ENCODE measurements at regions not wholly inside any gene's neighbourhood (a gene's known extent, or its start where the extent isn't known, plus 50 kb on each side); places are given as distances from the start of the nearest gene placed in this dataset.

- H3K36me3 ChIP-seq: no peaks in the 10 kb centered on the region
- no peak for DNase-seq
- H3K9me3 ChIP-seq: no peaks in the 10 kb centered on the region
- H3K4me1 ChIP-seq: peaks cover 9% of the 10 kb centered on the region
- H3K4me3 ChIP-seq (ENCODE audit: low read depth, low read length): no peak overlapping the region
- no peak for TF ChIP-seq CTCF (IDR thresholded peaks at IDR 0.05; ENCODE audit: low read depth, low read length)
- H3K27me3 ChIP-seq: no peaks in the 10 kb centered on the region
Measured at GRCh38 chr4:128521156-128521555, 233.5 kb upstream of the PGRMC2 start.

DNA sequence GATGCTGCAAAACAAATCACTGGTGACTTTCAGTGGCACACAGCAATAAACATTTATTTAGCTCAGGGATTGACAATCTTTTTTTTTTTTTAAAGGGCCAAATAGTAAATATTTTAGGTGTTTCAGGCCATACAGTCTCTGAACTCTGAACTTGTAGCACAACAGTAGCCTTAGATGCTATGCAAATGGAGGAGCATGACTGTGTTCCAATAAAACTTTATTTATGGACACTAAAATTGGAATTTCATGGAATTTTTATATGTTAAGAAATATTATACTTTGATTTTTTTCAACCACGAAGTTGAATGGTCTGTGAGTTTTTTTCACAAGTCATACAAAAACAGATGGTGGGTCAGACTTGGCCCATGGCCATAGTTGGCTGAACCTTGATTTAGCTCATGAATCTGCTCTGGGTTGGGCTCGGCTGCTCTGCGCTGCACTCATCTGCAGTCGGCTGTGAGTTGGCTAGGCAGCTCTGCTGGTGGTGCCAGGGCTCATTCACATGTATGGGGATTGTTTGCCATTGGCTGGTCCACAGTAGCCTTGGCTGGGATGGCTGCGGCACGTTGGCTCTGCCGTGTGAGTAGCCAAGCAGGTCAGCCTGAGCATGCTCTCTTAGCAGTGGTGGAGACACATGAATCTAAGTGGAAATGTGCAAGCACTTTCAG lies 231.7 kb upstream of the PGRMC2 start:
- H3K9me3 ChIP-seq: no peaks in the 10 kb centered on the region
- H3K4me1 ChIP-seq: peaks cover 9% of the 10 kb centered on the region
- H3K27me3 ChIP-seq: no peaks in the 10 kb centered on the region
- no peak overlapping the region for H3K4me3 ChIP-seq (ENCODE audit: low read depth, low read length)
- H3K36me3 ChIP-seq: no peaks in the 10 kb centered on the region
- no peak for TF ChIP-seq CTCF (IDR thresholded peaks at IDR 0.05; ENCODE audit: low read depth, low read length)
- peak; percentile 65 for DNase-seq

DNA sequence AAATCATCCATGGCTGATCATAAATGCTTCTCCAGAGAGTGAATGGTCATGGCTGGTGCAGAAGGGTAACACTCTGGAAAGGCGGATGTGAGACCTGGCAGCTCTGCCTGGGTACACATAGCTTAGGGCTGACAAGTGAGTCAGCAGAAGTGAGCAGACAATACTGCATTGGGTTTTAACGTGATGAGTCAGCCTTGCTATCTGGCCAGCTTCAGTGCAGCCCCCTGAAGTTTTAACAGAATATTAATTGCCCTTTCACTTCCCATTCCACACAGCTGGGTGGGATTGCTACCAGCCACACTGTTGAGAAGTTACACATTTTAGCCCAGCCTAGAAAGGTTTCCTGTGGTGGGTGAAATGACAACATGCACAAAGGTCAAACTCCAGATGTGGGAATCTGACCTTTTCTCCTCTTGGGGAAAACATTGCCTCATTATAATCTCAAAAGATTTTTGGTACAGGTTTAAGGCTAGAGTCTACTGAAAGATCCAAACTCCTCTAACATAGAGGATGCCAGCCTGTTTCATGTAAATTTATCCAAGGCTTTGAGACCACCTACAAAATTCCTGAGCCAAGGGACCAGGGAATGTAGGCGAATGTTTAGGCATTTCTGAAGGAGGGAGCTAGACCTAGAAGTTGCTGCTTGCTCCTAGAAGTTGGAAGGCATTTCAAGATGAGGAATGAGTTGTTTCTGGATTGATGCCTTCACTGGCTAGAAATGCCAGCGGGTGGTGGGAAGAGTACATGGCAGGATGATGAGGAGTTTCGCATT lies 230.3 kb upstream of the PGRMC2 start:
- peaks cover 9% of the 10 kb centered on the region for H3K4me1 ChIP-seq
- H3K27me3 ChIP-seq: no peaks in the 10 kb centered on the region
- no peak for TF ChIP-seq CTCF (IDR thresholded peaks at IDR 0.05; ENCODE audit: low read depth, low read length)
- H3K36me3 ChIP-seq: no peaks in the 10 kb centered on the region
- DNase-seq: peak; percentile 65
- no peak overlapping the region for H3K4me3 ChIP-seq (ENCODE audit: low read depth, low read length)
- no peaks in the 10 kb centered on the region for H3K9me3 ChIP-seq

DNA sequence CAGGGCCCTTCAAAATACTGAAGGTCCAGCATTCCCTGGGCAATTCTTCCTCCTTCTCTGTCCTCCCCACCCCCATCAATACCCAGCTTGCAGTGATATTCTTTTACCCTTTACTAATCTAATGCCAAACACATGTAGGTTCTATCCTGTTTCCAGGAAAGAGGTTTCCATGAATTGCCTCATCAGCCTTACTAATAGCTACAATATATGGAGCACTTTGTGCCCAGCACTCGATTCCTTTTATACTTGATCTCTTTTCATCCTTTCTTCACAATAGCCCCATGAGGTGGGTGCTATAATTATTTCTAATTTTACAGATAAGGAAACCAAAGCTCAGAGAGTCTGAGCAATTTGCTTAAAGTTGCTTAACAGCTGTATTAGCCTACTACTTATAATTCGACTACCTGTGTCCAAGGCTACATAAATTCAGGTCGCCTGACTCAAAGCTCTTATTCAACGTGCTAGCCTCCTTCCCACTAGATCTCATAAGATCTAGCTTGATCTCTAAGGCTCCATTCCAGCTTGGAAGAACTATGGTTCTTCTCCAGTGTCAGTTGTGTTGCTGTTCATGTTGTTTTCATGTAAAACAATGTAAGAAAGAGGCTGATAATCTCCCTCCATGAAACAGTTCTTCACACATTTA lies 229.6 kb upstream of the PGRMC2 start:
- Histone ChIP-seq H3K4me1 (peaks cover 9% of the 10 kb centered on the region), H3K27me3 (no peaks in the 10 kb centered on the region), H3K9me3 (no peaks in the 10 kb centered on the region), H3K36me3 (no peaks in the 10 kb centered on the region), H3K4me3 (ENCODE audit: low read depth, low read length) (no peak overlapping the region)
- no peak for DNase-seq
- no peak for TF ChIP-seq CTCF (IDR thresholded peaks at IDR 0.05; ENCODE audit: low read depth, low read length)

- TF ChIP-seq CTCF (IDR thresholded peaks at IDR 0.05; ENCODE audit: low read depth, low read length): no peak
- no peak for DNase-seq
- Histone ChIP-seq H3K4me1 (peaks cover 9% of the 10 kb centered on the region), H3K36me3 (no peaks in the 10 kb centered on the region), H3K9me3 (no peaks in the 10 kb centered on the region), H3K27me3 (no peaks in the 10 kb centered on the region), H3K4me3 (ENCODE audit: low read depth, low read length) (no peak overlapping the region)
Measured at GRCh38 chr4:128516301-128516969, 228.8 kb upstream of the PGRMC2 start.

Measured in BE2C (cell line).